Activated CD8-positive, alpha-beta memory T cell treated with anti-CD3 and anti-CD28 coated beads, Interleukin-2, amount 10 ng/mL, durations not matched to agents 7 days and 5 days (primary cell): ENCODE measurements at regions not wholly inside any gene's neighbourhood (a gene's known extent, or its start where the extent isn't known, plus 50 kb on each side); places are given as distances from the start of the nearest gene placed in this dataset.
"Not testable (repeated sequence)": the region's sequence is repeated elsewhere in the genome, so short reads cannot be mapped to it uniquely, and the experiment has no call there.

Experiments
- ATAC-seq: fragments of 150-1000 bp; cut with Tn5 transposase; one replicate; pipeline ENCODE4 v1.10.0; 2021; ENCODE audit warnings: moderate library complexity
- CTCF ChIA-PET: fragments of 350-600 bp; sonication (Branson Sonifier 250); formaldehyde crosslinking; loops from one replicate; lab custom pipeline; 2021; ENCODE audit warnings: antibody characterized with exemption; lab: Charles Lee
- DNase-seq: peaks from one replicate; pipeline ENCODE4 v3.0.0-alpha.2; 2020
- H3K27ac Mint-ChIP-seq: one replicate; pipeline ENCODE4 v1.8.0; 2021; ENCODE audit warnings: mild to moderate bottlenecking, mixed read lengths
- H3K27me3 Mint-ChIP-seq: one replicate; pipeline ENCODE4 v1.8.0; 2021; ENCODE audit warnings: mixed read lengths
- H3K36me3 Mint-ChIP-seq: one replicate; pipeline ENCODE4 v1.8.0; 2021; ENCODE audit warnings: mild to moderate bottlenecking, mixed read lengths
- H3K4me1 Mint-ChIP-seq: one replicate; pipeline ENCODE4 v1.8.0; 2021; ENCODE audit warnings: mixed read lengths
- H3K4me3 Mint-ChIP-seq: one replicate; pipeline ENCODE4 v1.8.0; 2021; ENCODE audit warnings: mild to moderate bottlenecking, moderate library complexity, mixed read lengths
- H3K9me3 Mint-ChIP-seq: one replicate; pipeline ENCODE4 v1.8.0; 2022; ENCODE audit warnings: low read depth, mixed read lengths

- H3K27ac Mint-ChIP-seq, result no peak overlapping the region
- no peaks in the 10 kb centered on the region for H3K27me3 Mint-ChIP-seq
- ATAC-seq (no peak), DNase-seq (no peak)
- no peak overlapping the region for H3K4me3 Mint-ChIP-seq
- no peaks in the 10 kb centered on the region for H3K36me3 Mint-ChIP-seq
- CTCF ChIA-PET, result no interaction called here
- no peaks in the 10 kb centered on the region for H3K4me1 Mint-ChIP-seq
- H3K9me3 Mint-ChIP-seq, result peaks cover 4% of the 10 kb centered on the region
Observed at GRCh38 chr2:208980321-208980720, 443.5 kb upstream of the MAP2 start.

- H3K36me3 Mint-ChIP-seq, result no peaks in the 10 kb centered on the region
- CTCF ChIA-PET, result no interaction called here
- DNase-seq, result no peak
- no peaks in the 10 kb centered on the region for H3K4me1 Mint-ChIP-seq
- H3K27me3 Mint-ChIP-seq, result no peaks in the 10 kb centered on the region
- H3K9me3 Mint-ChIP-seq, result peaks cover 4% of the 10 kb centered on the region
- no peak overlapping the region for H3K4me3 Mint-ChIP-seq
- ATAC-seq, result no peak
- no peak overlapping the region for H3K27ac Mint-ChIP-seq
Observed at GRCh38 chr2:208982831-208983230, 441.0 kb upstream of the MAP2 start.

- Mint-ChIP-seq H3K4me1 (no peaks in the 10 kb centered on the region), H3K4me3 (no peak overlapping the region), H3K36me3 (no peaks in the 10 kb centered on the region), H3K27me3 (no peaks in the 10 kb centered on the region), H3K9me3 (peaks cover 4% of the 10 kb centered on the region), H3K27ac (no peak overlapping the region)
- ATAC-seq, result no peak
- no peak for DNase-seq
- CTCF ChIA-PET, result no interaction called here
Observed at GRCh38 chr2:208983486-208983885, 440.4 kb upstream of the MAP2 start.

- DNase-seq, result no peak
- H3K36me3 Mint-ChIP-seq, result no peaks in the 10 kb centered on the region
- H3K27ac Mint-ChIP-seq, result no peak overlapping the region
- peaks cover 4% of the 10 kb centered on the region for H3K9me3 Mint-ChIP-seq
- CTCF ChIA-PET, result interaction anchor here (0.6 kb wide), 1 partner anchor 18 kb away, joined by 3 read pairs; no protein-coding TSS in a partner anchor
- H3K27me3 Mint-ChIP-seq, result no peaks in the 10 kb centered on the region
- H3K4me3 Mint-ChIP-seq, result no peak overlapping the region
- H3K4me1 Mint-ChIP-seq, result no peaks in the 10 kb centered on the region
- no peak for ATAC-seq
Observed at GRCh38 chr2:208984376-208985090, 439.3 kb upstream of the MAP2 start.

GRCh38 chr2:208985644-208986043 lies 438.2 kb upstream of the MAP2 start:
- CTCF ChIA-PET, result no interaction called here
- ATAC-seq (no peak), DNase-seq (no peak)
- H3K4me1 Mint-ChIP-seq, result no peaks in the 10 kb centered on the region
- no peaks in the 10 kb centered on the region for H3K36me3 Mint-ChIP-seq
- H3K27ac Mint-ChIP-seq, result no peak overlapping the region
- H3K4me3 Mint-ChIP-seq, result no peak overlapping the region
- H3K9me3 Mint-ChIP-seq, result peaks cover 4% of the 10 kb centered on the region
- H3K27me3 Mint-ChIP-seq, result no peaks in the 10 kb centered on the region

- H3K4me3 Mint-ChIP-seq, result no peak overlapping the region
- CTCF ChIA-PET, result no interaction called here
- H3K4me1 Mint-ChIP-seq, result no peaks in the 10 kb centered on the region
- H3K27ac Mint-ChIP-seq, result no peak overlapping the region
- H3K36me3 Mint-ChIP-seq, result no peaks in the 10 kb centered on the region
- H3K9me3 Mint-ChIP-seq, result no peaks in the 10 kb centered on the region
- no peaks in the 10 kb centered on the region for H3K27me3 Mint-ChIP-seq
- ATAC-seq (no peak), DNase-seq (no peak)
Observed at GRCh38 chr2:208990716-208991115, 433.1 kb upstream of the MAP2 start.

GRCh38 chr2:208999911-209000310 lies 423.9 kb upstream of the MAP2 start:
- H3K4me1 Mint-ChIP-seq, result no peaks in the 10 kb centered on the region
- DNase-seq (no peak), ATAC-seq (no peak)
- H3K27me3 Mint-ChIP-seq, result no peaks in the 10 kb centered on the region
- H3K27ac Mint-ChIP-seq, result no peak overlapping the region
- no peaks in the 10 kb centered on the region for H3K36me3 Mint-ChIP-seq
- CTCF ChIA-PET, result no interaction called here
- peaks cover 2% of the 10 kb centered on the region for H3K9me3 Mint-ChIP-seq
- no peak overlapping the region for H3K4me3 Mint-ChIP-seq

- DNase-seq (no peak), ATAC-seq (no peak)
- CTCF ChIA-PET, result no interaction called here
- no peaks in the 10 kb centered on the region for H3K4me1 Mint-ChIP-seq
- no peaks in the 10 kb centered on the region for H3K36me3 Mint-ChIP-seq
- peaks cover 9% of the 10 kb centered on the region for H3K9me3 Mint-ChIP-seq
- no peaks in the 10 kb centered on the region for H3K27me3 Mint-ChIP-seq
- no peak overlapping the region for H3K4me3 Mint-ChIP-seq
- H3K27ac Mint-ChIP-seq, result no peak overlapping the region
Observed at GRCh38 chr2:209002054-209002453, 421.8 kb upstream of the MAP2 start.

- Mint-ChIP-seq H3K9me3 (peaks cover 11% of the 10 kb centered on the region), H3K4me1 (no peaks in the 10 kb centered on the region), H3K27me3 (no peaks in the 10 kb centered on the region), H3K4me3 (no peak overlapping the region), H3K36me3 (no peaks in the 10 kb centered on the region), H3K27ac (no peak overlapping the region)
- no peak for DNase-seq
- CTCF ChIA-PET, result no interaction called here
- ATAC-seq, result no peak
Observed at GRCh38 chr2:209005371-209005770, 418.5 kb upstream of the MAP2 start.

GRCh38 chr2:209008636-209009287 lies 415.1 kb upstream of the MAP2 start:
- no peak overlapping the region for H3K27ac Mint-ChIP-seq
- H3K36me3 Mint-ChIP-seq, result no peaks in the 10 kb centered on the region
- no peak overlapping the region for H3K4me3 Mint-ChIP-seq
- no peaks in the 10 kb centered on the region for H3K4me1 Mint-ChIP-seq
- CTCF ChIA-PET, result no interaction called here
- H3K9me3 Mint-ChIP-seq, result peaks cover 11% of the 10 kb centered on the region
- DNase-seq (no peak), ATAC-seq (no peak)
- no peaks in the 10 kb centered on the region for H3K27me3 Mint-ChIP-seq

- H3K9me3 Mint-ChIP-seq, CTCF ChIA-PET, H3K4me3 Mint-ChIP-seq, H3K4me1 Mint-ChIP-seq, H3K27me3 Mint-ChIP-seq, H3K27ac Mint-ChIP-seq, ATAC-seq, H3K36me3 Mint-ChIP-seq, DNase-seq: not testable (repeated sequence)
Observed at GRCh38 chr2:209018633-209019032, 405.2 kb upstream of the MAP2 start.

GRCh38 chr2:209029249-209029648 lies 394.6 kb upstream of the MAP2 start:
- DNase-seq, result no peak
- CTCF ChIA-PET, result no interaction called here
- Mint-ChIP-seq H3K27me3 (no peaks in the 10 kb centered on the region), H3K4me3 (no peak overlapping the region), H3K36me3 (no peaks in the 10 kb centered on the region), H3K4me1 (no peaks in the 10 kb centered on the region), H3K9me3 (peaks cover 9% of the 10 kb centered on the region), H3K27ac (no peak overlapping the region)
- ATAC-seq, result no peak

- DNase-seq, result no peak
- H3K27ac Mint-ChIP-seq, result no peak overlapping the region
- H3K27me3 Mint-ChIP-seq, result no peaks in the 10 kb centered on the region
- no peak overlapping the region for H3K4me3 Mint-ChIP-seq
- no peaks in the 10 kb centered on the region for H3K4me1 Mint-ChIP-seq
- H3K36me3 Mint-ChIP-seq, result no peaks in the 10 kb centered on the region
- ATAC-seq, result no peak
- no peaks in the 10 kb centered on the region for H3K9me3 Mint-ChIP-seq
- CTCF ChIA-PET, result no interaction called here
Observed at GRCh38 chr2:209044307-209044706, 379.5 kb upstream of the MAP2 start.

GRCh38 chr2:209046163-209046562 lies 377.7 kb upstream of the MAP2 start:
- no peak overlapping the region for H3K27ac Mint-ChIP-seq

More at GRCh38 chr2:209046163-209046562, 377.7 kb upstream of the MAP2 start:
- H3K4me1 Mint-ChIP-seq, result no peaks in the 10 kb centered on the region
- H3K27me3 Mint-ChIP-seq, result no peaks in the 10 kb centered on the region
- H3K9me3 Mint-ChIP-seq, result no peaks in the 10 kb centered on the region
- CTCF ChIA-PET, result no interaction called here
- H3K36me3 Mint-ChIP-seq, result no peaks in the 10 kb centered on the region
- ATAC-seq (no peak), DNase-seq (no peak)
- no peak overlapping the region for H3K4me3 Mint-ChIP-seq
